Activated naive CD4-positive, alpha-beta T cell (primary cell): ENCODE measurements at regions not wholly inside any gene's neighbourhood (a gene's known extent, or its start where the extent isn't known, plus 50 kb on each side); places are given as distances from the start of the nearest gene placed in this dataset.
"Not testable (repeated sequence)": the region's sequence is repeated elsewhere in the genome, so short reads cannot be mapped to it uniquely, and the experiment has no call there.

Experiments used
- DNase-seq, 4 experiments: peaks; one replicate each; lab custom pipeline; 2025; lab: John Stamatoyannopoulos, UW

GRCh38 chr9:135273008-135273407, 185.5 kb downstream of the OLFM1 start:
- DNase-seq, result no peak

DNA sequence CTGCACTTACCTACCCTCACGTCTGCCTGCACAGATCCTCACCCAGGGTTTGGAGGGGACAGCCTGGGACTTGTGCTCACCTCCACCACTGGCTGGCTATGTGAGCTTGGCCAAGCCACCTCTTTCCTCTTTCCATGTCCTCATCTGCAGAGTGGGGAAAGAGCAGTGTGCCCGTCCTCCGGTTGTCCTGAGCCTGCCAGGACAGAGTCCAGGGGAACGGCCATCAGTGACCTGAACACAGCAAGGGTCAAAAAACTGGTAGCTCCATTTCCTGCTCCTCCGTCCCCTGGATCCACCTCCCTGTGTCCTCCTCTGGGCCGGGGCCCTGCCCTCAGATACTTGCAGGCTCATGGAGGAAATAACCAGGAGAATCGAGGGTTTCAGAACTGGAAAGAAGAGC, 187.7 kb downstream of the OLFM1 start:
- no peak for DNase-seq

DNA sequence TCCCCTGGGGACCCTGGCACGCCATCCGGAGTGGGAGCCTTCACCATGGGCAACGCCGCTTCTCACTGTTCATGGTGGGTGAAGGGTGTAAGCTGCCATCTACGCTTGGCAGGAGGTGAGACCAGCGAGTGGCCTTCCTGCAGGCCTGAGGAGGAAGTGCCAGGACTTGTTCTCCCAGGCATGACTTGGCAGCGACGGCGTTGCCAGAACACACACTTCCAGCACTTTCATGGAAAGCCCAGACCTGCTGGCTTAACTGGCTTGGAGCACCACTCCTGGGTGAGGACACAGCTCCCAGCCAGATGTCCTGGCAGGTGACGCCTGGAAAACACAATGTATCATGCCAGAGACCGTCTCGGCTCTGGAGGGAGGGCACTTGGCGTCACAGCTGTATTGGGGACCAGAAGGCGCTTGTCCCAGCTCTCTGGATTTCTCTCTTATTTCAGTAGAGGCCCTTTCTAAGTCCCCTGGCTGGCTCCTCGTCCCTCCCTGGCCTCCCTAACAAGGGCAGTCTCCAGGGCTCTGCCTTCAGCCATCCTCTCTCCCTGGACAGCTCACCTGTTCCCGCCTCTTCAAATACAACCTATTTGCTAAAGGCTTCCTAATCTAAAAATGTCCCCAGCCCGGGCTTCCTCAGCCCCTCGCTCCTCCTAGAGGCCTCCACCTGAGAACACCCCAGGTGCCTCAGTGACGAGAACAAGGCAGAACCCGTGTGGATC, 188.3 kb downstream of the OLFM1 start:
- no peak for DNase-seq

DNA sequence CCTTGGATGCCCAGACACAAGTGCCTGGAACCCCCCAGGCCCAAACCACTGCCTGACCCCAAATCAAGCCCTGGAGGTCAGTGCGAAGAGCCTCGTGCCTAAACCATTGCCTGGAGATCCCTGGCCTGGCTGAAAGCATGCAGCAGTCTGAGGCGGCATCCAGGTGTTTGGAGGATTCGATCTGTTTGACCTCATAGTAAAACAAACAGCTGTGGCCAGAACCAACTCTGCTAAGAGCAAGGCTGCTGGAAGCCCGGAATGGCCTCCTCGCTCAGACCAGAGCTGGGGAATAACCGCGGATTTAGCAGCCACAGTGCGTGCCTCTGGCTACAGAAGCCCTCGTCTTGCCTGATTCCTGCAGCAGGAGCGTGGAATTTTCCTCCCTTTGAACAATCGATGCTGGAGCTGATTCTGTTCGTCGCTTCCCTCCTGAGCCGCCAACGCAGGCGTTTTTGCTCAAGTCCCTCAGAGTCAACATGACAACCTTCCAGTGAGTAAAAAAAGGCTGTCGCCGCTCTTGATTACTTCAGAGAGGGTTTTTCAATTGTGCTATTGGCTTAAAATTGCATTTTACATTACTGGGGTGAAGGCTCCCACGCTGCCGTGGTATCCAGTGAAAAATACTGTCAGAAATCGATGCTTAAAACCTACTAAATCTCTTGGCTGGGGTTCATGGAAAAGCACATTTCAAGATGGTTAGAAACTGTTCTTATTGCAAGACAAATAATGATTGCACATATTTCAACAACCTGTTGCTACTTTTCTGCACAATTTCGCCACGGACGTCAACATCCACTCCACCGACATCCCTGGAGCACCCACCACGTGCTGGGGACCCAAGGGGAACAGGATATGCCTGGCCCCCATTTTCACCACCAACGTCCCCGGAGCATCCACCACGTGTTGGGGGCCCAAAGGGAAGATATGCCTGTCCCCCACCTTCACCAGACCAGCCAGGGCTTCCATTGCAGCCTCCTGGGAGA, 190.0 kb downstream of the OLFM1 start:
- DNase-seq, result no peak

GRCh38 chr9:135278586-135278985, 191.1 kb downstream of the OLFM1 start:
- DNase-seq, result no peak

DNA sequence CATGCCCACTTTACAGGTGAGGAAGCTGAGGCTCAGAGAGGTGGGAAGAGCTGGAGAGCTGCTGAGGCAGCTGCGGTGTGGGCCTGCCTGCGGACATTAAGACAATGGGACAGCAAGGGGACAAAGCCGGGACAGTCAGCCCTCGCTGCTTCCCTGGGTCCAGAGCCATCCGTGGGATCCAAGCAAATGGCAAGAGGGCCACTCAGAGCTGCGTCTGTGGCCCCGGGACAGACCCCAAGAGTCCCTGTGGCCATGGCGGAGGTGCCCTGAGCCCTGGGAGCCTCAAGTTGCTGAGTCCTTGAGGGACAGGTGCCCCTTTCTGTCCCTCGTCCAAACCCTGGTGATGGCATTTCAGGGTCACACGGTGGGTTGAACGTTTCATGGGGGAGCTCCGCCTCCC, 191.9 kb downstream of the OLFM1 start:
- no peak for DNase-seq

GRCh38 chr9:135279834-135280393, 192.4 kb downstream of the OLFM1 start:
- DNase-seq, result no peak

- no peak for DNase-seq
Observed at GRCh38 chr9:135280666-135281065, 193.2 kb downstream of the OLFM1 start.

DNA sequence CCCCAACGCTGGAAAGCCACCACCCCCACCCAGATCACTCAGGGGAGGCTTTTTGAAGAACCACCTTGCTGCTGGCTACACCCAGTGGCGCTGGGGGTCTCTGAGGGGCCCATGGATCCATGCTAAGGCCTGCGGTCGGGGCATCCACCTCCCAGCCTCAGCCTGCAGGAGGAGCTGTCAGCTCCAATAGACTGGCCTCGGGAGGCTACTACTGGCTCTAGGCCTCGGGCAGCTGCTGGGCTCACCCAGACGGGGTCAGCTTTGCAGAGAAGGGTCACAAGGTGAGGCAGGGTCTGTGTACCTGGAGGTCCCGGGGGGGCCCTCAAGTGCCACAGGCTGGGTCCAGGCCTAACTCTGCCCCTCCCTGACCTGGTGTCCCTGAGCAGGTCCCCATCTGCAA, 193.7 kb downstream of the OLFM1 start:
- no peak for DNase-seq

DNA sequence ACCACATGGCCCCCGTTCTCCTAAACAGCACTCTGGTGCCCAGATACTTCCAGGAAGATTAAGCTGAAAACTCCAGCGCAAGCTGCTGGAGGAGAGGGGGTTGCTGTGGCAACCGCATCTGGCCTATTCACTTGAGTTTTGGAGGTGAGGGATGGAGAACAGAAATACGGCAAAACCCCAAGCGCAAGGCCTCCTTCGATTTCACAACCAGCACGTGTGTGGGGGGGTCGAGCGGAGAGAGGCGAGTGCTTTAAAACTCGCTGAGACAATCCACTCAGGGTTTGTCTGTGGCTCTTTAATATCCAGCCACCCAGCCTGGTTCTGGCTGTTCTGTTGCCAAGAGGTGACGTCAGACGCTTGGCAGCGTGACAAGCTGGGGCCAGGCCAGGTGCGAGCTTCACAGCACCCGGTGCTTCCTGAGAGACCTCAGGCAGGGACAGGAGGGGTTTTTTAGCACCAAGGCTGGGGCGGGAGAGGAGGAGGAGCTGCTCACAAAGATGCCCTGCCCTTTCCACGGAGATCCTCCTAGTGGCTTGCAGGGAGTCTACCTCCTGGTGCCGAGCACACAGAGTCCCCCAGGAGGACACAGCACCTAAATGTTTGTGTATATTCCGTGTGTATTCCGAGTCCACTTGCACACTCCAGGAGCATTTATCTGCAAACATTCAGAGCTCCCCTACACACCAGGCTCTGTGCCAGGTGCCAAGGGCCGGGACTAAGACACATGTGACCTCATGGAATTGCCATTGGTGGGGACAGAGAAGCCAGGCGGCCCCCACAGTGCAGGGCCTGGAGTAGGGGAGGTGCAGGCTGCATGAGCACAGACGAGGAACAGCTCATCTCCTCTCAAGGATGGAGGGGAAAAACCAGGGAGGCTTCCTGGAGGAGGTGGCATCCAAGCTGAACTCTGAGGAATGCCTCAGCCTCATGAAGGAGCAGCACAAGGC, 194.6 kb downstream of the OLFM1 start:
- DNase-seq, result no peak

GRCh38 chr9:135282808-135283207, 195.3 kb downstream of the OLFM1 start:
- no peak for DNase-seq

- no peak for DNase-seq
Observed at GRCh38 chr9:135283671-135284070, 195.9 kb upstream of the PPP1R26 start.

DNA sequence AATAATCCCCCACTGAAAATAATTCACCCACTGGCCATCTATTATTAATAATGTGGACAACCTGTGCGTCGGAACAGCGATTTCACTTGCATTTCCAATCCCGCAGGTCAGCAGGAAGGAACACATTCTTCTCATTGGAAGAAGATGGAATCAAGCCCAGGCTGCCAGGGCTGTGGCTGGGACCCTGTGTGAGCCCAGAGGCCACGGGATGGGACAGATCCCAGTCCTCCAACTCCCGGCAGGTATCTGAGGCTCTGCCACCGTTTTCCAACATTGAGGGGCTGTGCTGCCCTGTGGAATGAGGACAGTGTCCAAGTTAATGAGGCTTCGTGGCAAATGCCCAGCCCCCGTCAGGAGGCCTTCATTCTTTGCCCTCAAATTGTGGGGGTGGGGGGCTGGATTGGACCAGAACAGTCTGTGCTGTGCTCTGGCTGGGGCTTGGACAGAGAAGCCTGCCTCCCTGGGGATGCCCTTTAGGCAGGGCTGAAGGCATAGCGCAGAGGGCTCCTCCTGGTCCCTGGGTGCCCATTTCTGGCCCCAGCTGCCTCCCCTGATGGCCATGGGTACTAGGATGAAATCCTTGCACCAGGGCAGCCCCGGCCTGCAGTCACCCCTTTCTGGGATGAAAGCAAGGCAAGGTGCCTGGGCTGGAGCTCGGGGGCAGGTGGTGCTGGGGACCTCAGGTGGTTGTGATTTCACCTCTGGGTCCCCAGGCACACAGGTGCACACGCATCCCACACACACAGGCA, 195.0 kb upstream of the PPP1R26 start:
- no peak for DNase-seq

DNA sequence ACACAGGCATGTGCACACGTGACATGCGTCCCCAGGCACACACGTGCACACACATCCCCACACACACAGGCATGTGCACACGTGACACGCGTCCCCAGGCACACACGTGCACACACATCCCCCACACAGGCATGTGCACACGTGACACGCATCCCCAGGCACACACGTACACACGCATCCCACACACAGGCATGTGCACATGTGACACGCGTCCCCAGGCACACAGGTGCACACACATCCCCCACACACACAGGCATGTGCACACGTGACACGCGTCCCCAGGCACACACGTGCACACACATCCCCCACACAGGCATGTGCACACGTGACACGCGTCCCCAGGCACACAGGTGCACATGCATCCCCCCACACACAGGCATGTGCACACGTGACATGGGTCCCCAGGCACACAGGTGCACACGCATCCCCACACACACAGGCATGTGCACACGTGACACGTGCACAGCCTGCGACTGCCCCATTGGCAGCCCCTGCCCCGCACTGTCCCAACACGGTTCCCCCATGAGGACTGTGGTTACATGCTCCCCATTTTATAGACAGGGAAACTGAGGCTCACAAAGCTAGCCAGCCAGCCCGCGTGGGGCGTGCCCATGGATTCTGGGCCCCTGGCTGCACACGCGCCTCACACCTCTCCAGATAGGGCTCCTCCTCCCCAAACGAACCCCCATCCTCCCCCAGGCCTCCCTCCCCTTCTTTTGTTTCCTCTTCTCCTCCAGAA, 193.2 kb upstream of the PPP1R26 start:
- not testable (repeated sequence) for DNase-seq

DNA sequence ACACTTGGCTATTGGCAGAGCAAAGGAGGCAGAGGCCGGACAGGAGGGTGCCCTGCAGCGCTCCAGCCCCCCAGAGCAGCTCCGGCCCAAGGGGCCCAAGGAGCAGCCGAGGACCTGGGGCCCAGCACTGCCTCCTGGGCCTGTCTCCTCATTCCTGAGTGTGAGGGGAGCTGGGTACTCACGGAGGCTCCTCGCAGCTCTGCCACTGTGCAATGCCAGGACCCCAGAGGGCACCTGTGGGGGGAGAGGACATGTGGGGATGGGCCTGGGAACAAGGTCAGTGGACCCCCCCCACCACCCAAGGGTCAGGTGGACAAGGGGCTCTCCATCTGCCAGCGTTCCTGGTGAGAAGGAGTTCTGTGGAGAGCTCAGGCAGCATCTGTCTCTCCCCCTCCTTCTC, 192.6 kb upstream of the PPP1R26 start:
- DNase-seq, result no peak

GRCh38 chr9:135287627-135288026, 192.0 kb upstream of the PPP1R26 start:
- DNase-seq, result no peak

GRCh38 chr9:135288054-135288453, 191.5 kb upstream of the PPP1R26 start:
- no peak for DNase-seq

- DNase-seq, result no peak
Observed at GRCh38 chr9:135289081-135289491, 190.5 kb upstream of the PPP1R26 start.

DNA sequence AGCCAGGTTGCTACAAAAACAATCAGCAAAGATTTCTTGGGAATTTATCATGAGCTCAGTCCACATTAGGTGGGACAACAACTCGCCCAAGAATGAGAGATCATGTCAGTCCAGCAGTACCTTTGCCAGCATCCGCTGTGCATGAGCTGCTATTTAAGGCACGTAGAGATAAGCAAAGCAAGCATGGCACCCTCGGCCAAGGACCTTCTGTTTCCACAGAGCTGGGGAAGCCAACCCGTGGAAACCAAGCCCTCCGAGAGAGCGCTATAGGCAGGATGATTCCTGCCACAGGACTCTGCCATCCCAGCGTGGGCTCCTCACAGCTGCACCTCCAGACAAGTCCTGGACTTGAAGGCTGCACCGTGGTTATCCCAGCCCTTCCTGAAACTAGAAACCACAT, 189.5 kb upstream of the PPP1R26 start:
- DNase-seq, result no peak

GRCh38 chr9:135290566-135290965, 189.0 kb upstream of the PPP1R26 start:
- no peak for DNase-seq
